AG04449 (cell line): ENCODE measurements at regions not wholly inside any gene's neighbourhood (a gene's known extent, or its start where the extent isn't known, plus 50 kb on each side); places are given as distances from the start of the nearest gene placed in this dataset.

Experiments used
- CTCF ChIA-PET: fragments of 350-600 bp; formaldehyde crosslinking; extraction: SDS; loops from one replicate; lab custom pipeline; 2021; ENCODE audit warnings: antibody characterized with exemption; lab: Yijun Ruan, JAX
- POLR2A ChIA-PET: fragments of 400-600, 350-600 bp; formaldehyde crosslinking; extraction: SDS; loops from one replicate; lab custom pipeline; 2020; ENCODE audit warnings: antibody characterized with exemption, inconsistent platforms; lab: Yijun Ruan, JAX
- DNase-seq: peaks from one replicate; pipeline ENCODE4 v3.0.0-alpha.2; 2010; ENCODE audit warnings: low read depth, low spot score
- H3K4me3 ChIP-seq: 2 replicates; pipeline ENCODE4 v1.5.1; 2011; ENCODE audit warnings: low read depth, mild to moderate bottlenecking, control low read depth, low read length
- TF ChIP-seq, protein P1 (sequence below): IDR thresholded peaks from one replicate; pipeline ENCODE4 v1.5.1; 2011; ENCODE audit warnings: mild to moderate bottlenecking, moderate library complexity, low read length, control low read depth, inconsistent platforms; ENCODE audit not compliant: insufficient read depth; ENCODE audit errors: missing control alignments

DNA sequence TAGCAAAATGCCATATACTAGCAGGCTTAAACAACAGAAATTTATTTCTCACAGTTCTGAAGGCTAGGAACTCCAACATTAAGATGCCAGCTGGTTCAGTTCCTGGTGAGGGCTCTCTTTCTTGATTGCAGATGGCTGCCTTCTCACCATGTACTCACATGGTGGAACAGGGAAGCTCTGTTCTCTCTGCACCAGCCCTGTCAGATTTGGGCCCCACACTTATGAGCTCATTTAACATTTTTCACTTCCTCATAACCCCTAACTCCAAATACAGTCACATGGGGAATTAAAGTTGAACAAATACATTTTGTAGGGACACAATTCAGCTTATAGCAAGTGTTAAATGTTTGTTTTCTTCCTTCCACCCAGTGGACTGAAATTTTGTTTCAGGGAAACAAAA, 218.6 kb upstream of the TAC1 start:
- TF ChIP-seq, protein P1, sequence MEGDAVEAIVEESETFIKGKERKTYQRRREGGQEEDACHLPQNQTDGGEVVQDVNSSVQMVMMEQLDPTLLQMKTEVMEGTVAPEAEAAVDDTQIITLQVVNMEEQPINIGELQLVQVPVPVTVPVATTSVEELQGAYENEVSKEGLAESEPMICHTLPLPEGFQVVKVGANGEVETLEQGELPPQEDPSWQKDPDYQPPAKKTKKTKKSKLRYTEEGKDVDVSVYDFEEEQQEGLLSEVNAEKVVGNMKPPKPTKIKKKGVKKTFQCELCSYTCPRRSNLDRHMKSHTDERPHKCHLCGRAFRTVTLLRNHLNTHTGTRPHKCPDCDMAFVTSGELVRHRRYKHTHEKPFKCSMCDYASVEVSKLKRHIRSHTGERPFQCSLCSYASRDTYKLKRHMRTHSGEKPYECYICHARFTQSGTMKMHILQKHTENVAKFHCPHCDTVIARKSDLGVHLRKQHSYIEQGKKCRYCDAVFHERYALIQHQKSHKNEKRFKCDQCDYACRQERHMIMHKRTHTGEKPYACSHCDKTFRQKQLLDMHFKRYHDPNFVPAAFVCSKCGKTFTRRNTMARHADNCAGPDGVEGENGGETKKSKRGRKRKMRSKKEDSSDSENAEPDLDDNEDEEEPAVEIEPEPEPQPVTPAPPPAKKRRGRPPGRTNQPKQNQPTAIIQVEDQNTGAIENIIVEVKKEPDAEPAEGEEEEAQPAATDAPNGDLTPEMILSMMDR, result no peak
- DNase-seq, result no peak
- H3K4me3 ChIP-seq, result no peak overlapping the region
- ChIA-PET POLR2A (no interaction called here), CTCF (no interaction called here)

DNA sequence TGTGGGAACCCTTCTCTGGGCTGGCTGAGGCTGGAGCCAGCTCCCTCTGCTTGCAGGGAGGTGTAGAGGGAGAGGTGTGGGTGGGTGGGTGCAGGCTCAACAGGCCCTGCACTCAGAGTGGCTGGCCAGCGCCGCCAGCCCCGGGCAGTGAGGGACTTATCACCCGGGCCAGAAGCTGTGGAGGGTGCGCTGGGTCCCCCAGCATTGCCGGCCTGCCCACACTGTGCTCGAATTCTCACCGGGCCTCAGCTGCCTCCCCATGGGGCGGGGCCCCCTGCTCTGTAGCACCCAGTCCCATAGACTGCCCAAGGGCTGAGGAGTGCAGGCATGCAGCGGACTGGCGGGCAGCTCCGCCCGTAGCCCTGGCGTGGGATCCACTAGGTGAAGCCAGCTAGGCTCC, 190.7 kb upstream of the TAC1 start:
- H3K4me3 ChIP-seq, result no peak overlapping the region
- TF ChIP-seq, protein P1, result no peak
- no peak for DNase-seq
- ChIA-PET CTCF (no interaction called here), POLR2A (no interaction called here)

DNA sequence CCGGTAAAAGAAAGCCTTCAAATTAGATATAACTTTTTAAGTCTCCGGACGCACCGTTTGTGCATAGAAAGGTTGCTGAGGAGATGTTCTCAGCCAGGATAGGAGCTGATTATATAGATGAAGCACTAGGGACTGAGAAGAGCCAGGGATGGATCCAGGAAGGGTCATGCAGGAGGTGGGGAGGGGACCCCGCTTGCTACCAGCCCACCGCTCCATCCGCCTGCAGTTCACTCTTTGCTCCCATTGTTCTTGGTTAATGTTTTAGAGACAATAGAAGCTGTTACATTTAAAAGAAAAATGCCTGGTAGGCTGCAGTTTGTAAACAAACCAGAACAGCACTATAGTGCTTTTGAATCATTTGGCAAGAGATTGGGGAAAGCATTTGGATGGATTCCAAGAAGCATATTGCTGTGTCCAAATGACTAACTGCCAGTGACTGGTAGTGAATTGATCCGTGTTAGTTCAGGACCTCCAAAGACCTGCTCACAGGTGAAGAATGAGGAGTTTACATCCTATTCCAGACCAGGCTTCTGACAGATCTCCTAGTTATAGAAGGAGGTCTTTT, 175.9 kb upstream of the TAC1 start:
- DNase-seq, result no peak
- H3K4me3 ChIP-seq, result no peak overlapping the region
- ChIA-PET CTCF (no interaction called here), POLR2A (no interaction called here)
- TF ChIP-seq, protein P1, result no peak

DNA sequence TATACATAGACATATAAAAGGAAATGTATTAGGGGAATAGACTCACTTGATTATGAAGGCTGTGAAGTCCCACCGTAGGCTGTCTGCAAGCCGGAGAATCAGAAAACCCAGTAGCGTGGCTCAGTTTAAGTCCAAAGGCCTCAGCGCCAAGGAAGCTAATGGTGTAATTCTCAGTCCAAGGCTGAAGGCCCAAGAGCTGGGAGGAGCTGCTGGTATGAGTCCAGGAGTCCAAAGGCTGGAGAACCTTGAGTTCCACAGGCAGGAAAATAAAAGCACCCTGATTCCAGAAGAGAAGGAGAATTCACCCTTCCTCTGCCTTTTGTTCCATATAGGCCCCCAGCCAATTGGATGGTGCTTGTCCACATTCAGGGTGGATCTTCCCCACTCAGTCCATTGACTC, 166.2 kb upstream of the TAC1 start:
- TF ChIP-seq, protein P1, result no peak
- DNase-seq, result no peak
- no peak overlapping the region for H3K4me3 ChIP-seq
- ChIA-PET CTCF (no interaction called here), POLR2A (no interaction called here)

DNA sequence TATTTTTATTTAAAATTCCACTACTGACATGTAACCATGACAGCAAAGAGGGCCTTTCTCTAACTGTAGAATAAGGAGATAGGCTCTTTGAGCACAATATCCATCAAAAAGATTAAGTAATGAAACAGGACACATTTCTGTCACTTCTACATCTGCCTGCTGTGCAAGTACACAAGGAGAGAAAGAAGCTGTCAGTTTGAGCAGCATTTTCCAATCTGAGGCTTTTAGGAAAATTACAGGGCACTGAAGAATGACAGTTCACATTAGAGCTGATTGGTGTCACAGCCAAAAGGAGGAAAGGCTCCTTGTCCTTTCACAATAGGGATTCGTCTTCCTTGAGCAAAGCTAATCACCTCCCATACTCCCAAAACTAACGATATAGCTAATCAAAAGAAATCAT, 158.8 kb upstream of the TAC1 start:
- TF ChIP-seq, protein P1, result no peak
- no peak for DNase-seq
- CTCF ChIA-PET, result no interaction called here
- POLR2A ChIA-PET, result no interaction called here
- H3K4me3 ChIP-seq, result no peak overlapping the region

DNA sequence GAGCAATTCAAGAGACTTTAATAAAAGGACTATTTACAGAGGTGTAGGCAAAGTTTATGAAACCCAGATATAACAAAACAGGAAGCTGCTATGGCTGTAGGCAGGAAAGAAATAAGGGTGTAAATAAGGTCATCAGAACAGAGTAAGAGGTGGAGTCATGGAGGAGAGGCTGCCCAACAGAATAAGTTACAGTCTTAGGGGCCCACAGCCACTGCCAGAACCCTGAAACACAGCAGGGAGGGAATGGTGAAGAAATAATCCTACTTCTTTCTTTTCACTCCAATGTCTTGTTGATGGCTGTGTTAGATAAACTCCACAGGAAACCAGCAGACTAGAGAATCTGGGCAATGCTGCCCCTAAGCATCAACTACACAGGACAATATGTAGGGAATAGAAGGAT, 155.8 kb upstream of the TAC1 start:
- DNase-seq, result no peak
- CTCF ChIA-PET, result no interaction called here
- POLR2A ChIA-PET, result no interaction called here
- TF ChIP-seq, protein P1, result no peak
- H3K4me3 ChIP-seq, result no peak overlapping the region
